Type B pancreatic cell (in vitro differentiated cells): ENCODE measurements at regions not wholly inside any gene's neighbourhood (a gene's known extent, or its start where the extent isn't known, plus 50 kb on each side); places are given as distances from the start of the nearest gene placed in this dataset.

Experiments used
- DNase-seq: peaks from one replicate; pipeline ENCODE4 v3.0.0; 2021; ENCODE audit warnings: mixed read lengths; ENCODE audit not compliant: unreplicated experiment; ENCODE audit errors: extremely low spot score
- H3K27ac Mint-ChIP-seq: 2 replicates; pipeline ENCODE4 v1.8.0; 2021; ENCODE audit warnings: mild to moderate bottlenecking, mixed read lengths
- H3K27me3 Mint-ChIP-seq: 2 replicates; pipeline ENCODE4 v1.8.0; 2021; ENCODE audit warnings: mixed read lengths
- H3K36me3 Mint-ChIP-seq: 2 replicates; pipeline ENCODE4 v1.8.0; 2021; ENCODE audit warnings: mixed read lengths
- H3K4me1 Mint-ChIP-seq: one replicate; pipeline ENCODE4 v1.8.0; 2021; ENCODE audit warnings: mixed read lengths; ENCODE audit not compliant: unreplicated experiment
- H3K4me3 Mint-ChIP-seq: 2 replicates; pipeline ENCODE4 v1.8.0; 2021; ENCODE audit warnings: mild to moderate bottlenecking, mixed read lengths
- H3K9me3 Mint-ChIP-seq: 2 replicates; pipeline ENCODE4 v1.8.0; 2021; ENCODE audit warnings: mixed read lengths
- TF ChIP-seq, protein P1 (sequence below): fragments of 200-600 bp; sonication (generic); conservative IDR thresholded peaks from 2 replicates; pipeline ENCODE4 v1.5.0; 2021; ENCODE audit warnings: antibody characterized with exemption, mild to moderate bottlenecking

- peaks cover under 1% of the 10 kb centered on the region for H3K36me3 Mint-ChIP-seq
- TF ChIP-seq, protein P1, sequence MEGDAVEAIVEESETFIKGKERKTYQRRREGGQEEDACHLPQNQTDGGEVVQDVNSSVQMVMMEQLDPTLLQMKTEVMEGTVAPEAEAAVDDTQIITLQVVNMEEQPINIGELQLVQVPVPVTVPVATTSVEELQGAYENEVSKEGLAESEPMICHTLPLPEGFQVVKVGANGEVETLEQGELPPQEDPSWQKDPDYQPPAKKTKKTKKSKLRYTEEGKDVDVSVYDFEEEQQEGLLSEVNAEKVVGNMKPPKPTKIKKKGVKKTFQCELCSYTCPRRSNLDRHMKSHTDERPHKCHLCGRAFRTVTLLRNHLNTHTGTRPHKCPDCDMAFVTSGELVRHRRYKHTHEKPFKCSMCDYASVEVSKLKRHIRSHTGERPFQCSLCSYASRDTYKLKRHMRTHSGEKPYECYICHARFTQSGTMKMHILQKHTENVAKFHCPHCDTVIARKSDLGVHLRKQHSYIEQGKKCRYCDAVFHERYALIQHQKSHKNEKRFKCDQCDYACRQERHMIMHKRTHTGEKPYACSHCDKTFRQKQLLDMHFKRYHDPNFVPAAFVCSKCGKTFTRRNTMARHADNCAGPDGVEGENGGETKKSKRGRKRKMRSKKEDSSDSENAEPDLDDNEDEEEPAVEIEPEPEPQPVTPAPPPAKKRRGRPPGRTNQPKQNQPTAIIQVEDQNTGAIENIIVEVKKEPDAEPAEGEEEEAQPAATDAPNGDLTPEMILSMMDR: no peak
- no peak overlapping the region for H3K27ac Mint-ChIP-seq
- H3K4me3 Mint-ChIP-seq: no peak overlapping the region
- DNase-seq: no peak
- H3K27me3 Mint-ChIP-seq: no peaks in the 10 kb centered on the region
- H3K9me3 Mint-ChIP-seq: peaks cover 10% of the 10 kb centered on the region
- peaks cover 33% of the 10 kb centered on the region for H3K4me1 Mint-ChIP-seq
These were observed 61.3 kb upstream of the BARX2 start for GRCh38 chr11:129314371-129314770.

GRCh38 chr11:129313541-129314297 lies 61.9 kb upstream of the BARX2 start:
- peaks cover 4% of the 10 kb centered on the region for H3K36me3 Mint-ChIP-seq
- no peaks in the 10 kb centered on the region for H3K27me3 Mint-ChIP-seq
- TF ChIP-seq, protein P1: no peak

GRCh38 chr11:129312730-129313503 lies 62.7 kb upstream of the BARX2 start:
- Mint-ChIP-seq H3K27me3 (no peaks in the 10 kb centered on the region), H3K27ac (no peak overlapping the region), H3K4me3 (no peak overlapping the region), H3K36me3 (peaks cover 4% of the 10 kb centered on the region), H3K4me1 (peaks cover 29% of the 10 kb centered on the region), H3K9me3 (peaks cover 17% of the 10 kb centered on the region)
- TF ChIP-seq, protein P1: no peak
- no peak for DNase-seq

More at GRCh38 chr11:129313541-129314297, 61.9 kb upstream of the BARX2 start:
- no peak overlapping the region for H3K4me3 Mint-ChIP-seq
- no peak for DNase-seq
- H3K9me3 Mint-ChIP-seq: peaks cover 16% of the 10 kb centered on the region
- peaks cover 31% of the 10 kb centered on the region for H3K4me1 Mint-ChIP-seq
- no peak overlapping the region for H3K27ac Mint-ChIP-seq

- peaks cover 11% of the 10 kb centered on the region for H3K9me3 Mint-ChIP-seq
- H3K4me1 Mint-ChIP-seq: peaks cover 9% of the 10 kb centered on the region
- H3K27ac Mint-ChIP-seq: no peak overlapping the region
These were observed 67.3 kb upstream of the BARX2 start for GRCh38 chr11:129308241-129308865.

DNA sequence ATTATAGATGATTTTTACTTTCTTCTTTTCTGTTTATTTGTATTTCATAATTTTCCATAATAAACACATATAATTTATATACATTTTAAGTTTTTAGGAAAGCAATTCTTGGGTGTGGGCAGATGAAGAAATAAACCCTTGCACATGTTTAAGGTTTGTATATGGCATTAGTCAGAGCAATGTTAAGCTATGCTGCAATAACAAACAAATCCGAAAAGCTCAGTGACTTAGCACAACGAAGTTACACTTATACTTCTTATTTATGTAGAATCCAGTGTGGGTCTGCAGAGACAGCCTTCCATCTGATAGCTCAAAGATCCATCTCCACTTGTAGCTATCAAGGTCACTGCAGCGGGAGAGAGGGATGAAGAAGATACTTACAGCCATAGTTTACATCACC lies 68.5 kb upstream of the BARX2 start:
- Mint-ChIP-seq H3K36me3 (peaks cover 4% of the 10 kb centered on the region), H3K4me1 (peaks cover 4% of the 10 kb centered on the region), H3K27me3 (no peaks in the 10 kb centered on the region), H3K4me3 (no peak overlapping the region), H3K9me3 (peaks cover 10% of the 10 kb centered on the region), H3K27ac (no peak overlapping the region)
- TF ChIP-seq, protein P1: no peak
- DNase-seq: no peak

More at GRCh38 chr11:129308241-129308865, 67.3 kb upstream of the BARX2 start:
- DNase-seq: no peak
- TF ChIP-seq, protein P1: no peak
- peaks cover 4% of the 10 kb centered on the region for H3K36me3 Mint-ChIP-seq
- H3K27me3 Mint-ChIP-seq: no peaks in the 10 kb centered on the region
- no peak overlapping the region for H3K4me3 Mint-ChIP-seq
